ENCODE measurements at regions not wholly inside any gene's neighbourhood (a gene's known extent, or its start where the extent isn't known, plus 50 kb on each side); places are given as distances from the start of the nearest gene placed in this dataset.

GRCh38 chrX:113790987-113791386, 792.9 kb upstream of the HTR2C start:
- TF ChIP-seq EZH2 (IDR thresholded peaks at IDR 0.05; ENCODE audit: borderline replicate concordance, low read depth, low read length, severe bottlenecking) (no peak), CTCF (IDR thresholded peaks at IDR 0.05; ENCODE audit: borderline replicate concordance, extremely low read depth, low read length, poor library complexity, severe bottlenecking) (no peak)

Measured in DND-41 (cell line).